ENCODE measurements at regions not wholly inside any gene's neighbourhood (a gene's known extent, or its start where the extent isn't known, plus 50 kb on each side); places are given as distances from the start of the nearest gene placed in this dataset.
"Not testable (repeated sequence)": the region's sequence is repeated elsewhere in the genome, so short reads cannot be mapped to it uniquely, and the experiment has no call there.

DNA sequence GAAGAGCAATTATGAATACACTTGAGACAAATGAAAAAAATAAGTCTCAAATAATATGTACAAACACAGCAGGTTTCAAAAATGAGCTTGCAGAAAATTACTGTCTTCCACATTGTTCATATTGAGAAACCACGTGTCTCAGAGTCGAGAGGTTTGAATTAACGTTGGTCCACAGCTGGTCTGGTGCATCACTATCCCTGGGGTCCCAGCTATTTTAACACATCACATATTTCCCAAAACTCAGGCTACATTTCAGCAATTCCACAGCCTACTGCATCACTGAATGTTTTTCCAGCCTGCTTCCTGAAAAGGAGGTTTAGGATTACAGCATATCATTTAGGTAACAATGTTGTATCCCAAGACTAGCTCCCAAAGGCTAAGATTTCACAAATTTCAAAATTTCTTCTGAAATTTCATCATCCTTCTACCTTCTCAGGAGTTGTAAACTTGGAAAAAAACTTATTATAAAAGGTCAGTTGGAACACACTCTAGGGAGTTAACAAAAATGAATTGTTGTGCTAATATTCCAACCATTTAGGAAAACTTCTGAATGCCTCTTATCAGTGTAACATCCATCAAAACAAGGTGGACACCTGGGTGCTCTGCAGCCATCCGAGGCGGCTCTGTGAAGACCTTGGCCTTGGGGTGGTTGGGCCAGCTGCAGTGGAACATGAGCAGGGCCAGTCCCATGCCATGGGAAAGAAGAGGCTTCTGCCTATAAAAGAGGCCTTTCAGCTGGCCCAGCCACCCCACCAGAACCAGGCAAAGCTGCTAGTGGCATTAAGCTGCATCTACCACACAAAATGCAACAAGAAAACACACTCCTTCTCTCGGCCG, 198.1 kb upstream of the RBBP8 start:
- DNase-seq (ENCODE audit: low read depth): no peak

DNA sequence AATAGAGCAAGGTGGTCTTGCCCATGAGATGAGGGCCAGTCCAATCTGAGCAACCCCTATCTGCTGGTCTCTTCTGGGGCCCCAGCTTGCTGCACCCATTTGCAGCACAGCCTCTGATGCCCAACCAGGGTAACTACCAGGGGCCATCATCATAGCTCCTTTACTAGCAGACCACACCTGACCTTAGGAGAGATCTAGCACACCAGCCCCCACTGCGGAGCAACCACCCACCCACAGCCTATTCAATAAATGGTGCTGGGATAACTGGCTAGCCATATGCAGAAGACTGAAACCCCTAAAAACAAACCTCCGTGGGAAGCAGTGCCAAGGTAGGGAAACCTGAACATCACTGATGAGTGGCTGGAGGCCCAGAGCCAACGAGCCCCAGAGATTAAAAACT, 196.1 kb upstream of the RBBP8 start:
- no peak for DNase-seq (ENCODE audit: low read depth)

DNA sequence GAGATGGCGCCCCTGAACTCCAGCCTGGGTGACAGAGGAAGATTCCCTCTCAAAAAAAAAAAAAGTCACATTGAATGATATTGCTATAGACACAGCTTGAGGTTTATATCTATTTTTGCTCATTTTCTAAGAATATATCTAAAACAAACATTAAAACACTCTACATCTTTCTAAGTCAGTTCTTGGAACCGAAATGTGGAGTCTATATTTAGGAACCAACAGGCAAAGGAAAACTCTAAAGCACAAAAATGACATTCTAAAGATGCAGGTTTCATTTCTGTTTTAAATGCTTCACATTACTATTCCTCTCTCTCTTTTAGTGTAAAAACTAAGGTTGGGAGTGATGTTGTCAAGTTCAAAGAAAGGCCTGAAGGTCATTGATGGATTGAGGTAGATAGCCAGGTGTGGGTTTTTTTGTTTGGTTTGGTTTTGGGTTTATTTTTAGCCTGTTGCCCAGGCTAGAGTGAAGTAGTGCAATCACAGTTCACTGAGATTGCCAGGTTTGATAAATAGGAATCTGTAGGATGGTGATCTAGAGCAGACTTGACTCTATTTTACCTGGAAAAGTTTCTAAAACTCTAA, 194.0 kb upstream of the RBBP8 start:
- no peak for DNase-seq (ENCODE audit: low read depth)

DNA sequence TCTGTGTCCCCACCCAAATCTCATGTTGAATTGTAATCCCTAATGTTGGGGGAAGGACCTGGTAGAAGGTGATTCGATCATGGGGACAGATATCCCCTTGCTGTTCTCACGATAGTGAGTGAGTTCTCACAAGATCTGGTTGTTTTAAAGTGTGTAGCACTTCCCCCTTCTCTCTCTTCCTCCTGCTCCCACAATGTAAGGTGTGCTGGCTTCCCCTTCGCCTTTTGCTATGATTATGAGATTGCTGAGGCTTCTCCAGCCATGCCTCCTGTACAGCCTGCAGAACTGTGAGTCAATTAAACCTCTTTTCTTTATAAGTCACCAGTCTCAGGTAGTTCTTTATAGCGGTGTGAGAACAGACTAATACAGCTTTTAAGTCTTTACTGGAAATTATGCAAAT, 193.3 kb upstream of the RBBP8 start:
- DNase-seq (ENCODE audit: low read depth): no peak

DNA sequence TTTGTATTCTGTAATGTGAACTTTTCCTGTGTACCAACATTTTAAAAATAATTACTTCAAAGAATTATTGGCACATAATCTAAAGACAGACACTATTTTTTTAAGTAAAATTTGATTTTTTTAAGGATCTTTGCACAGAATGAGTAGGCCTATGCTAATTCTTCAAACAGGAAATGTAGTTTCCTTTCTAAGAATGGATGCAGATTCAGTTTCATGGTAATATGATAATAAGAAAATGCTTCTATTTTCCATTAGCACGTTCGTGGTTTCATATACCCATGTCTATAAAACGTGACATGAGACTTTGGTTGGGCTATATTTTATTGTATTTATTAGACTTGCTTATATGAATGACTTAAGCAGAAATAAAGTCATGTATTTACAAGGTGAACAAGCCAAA, 191.8 kb upstream of the RBBP8 start:
- no peak for DNase-seq (ENCODE audit: low read depth)

DNA sequence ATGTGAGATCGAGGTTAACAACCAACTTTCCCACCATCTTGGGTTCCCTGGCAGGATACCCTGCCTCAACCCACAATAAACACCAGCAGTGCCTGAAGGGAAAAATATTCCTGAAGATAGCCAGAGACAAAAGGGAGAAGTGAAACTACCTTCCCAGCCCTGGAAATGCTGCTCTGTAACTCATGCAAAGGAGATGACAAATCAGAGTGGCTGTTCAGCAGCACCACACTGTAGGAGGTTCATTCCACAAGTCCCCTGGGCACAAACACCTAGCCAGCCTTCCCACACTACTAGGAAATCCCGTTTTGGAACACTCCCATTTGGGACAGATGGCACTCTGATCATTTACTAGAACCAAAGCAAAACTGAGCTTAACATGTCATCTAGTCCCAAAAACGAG, 190.7 kb upstream of the RBBP8 start:
- DNase-seq (ENCODE audit: low read depth): peak; percentile 57

DNA sequence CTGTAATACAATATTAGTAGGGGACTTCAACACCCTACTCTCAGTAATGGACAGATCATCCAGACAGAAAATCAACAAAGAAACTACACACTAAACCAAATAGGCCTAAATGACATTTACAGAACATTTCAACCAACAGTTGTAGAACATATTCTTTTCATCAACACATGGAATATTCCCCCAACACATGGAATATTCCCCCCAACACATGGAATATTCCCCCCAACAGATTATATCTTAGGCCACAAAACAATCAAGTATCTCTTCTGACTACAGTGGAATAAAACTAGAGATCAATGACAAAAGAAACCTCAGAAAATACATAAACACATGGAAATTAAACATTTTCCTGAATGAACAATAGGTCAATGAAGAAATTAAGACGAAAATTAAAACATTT, 187.2 kb upstream of the RBBP8 start:
- no peak for DNase-seq (ENCODE audit: low read depth)

DNA sequence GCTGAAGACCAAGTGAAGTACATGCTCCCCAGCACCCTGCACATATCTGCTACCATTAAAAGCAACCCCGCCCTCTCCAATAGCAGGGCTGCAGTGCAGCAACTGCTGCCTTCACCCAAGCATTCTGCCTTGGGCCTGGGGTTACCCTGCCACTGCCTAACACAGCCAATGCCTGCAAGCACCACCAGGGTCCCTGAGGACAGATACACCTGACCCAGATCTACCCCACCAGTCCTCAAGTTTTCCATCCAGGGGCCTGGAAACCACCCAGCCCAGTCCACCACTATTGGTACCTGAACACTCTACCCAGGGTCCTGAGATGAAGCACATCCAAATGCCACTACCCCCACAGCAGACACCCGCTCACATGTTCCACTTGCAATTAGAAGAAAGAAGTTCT, 181.1 kb upstream of the RBBP8 start:
- DNase-seq (ENCODE audit: low read depth): no peak

DNA sequence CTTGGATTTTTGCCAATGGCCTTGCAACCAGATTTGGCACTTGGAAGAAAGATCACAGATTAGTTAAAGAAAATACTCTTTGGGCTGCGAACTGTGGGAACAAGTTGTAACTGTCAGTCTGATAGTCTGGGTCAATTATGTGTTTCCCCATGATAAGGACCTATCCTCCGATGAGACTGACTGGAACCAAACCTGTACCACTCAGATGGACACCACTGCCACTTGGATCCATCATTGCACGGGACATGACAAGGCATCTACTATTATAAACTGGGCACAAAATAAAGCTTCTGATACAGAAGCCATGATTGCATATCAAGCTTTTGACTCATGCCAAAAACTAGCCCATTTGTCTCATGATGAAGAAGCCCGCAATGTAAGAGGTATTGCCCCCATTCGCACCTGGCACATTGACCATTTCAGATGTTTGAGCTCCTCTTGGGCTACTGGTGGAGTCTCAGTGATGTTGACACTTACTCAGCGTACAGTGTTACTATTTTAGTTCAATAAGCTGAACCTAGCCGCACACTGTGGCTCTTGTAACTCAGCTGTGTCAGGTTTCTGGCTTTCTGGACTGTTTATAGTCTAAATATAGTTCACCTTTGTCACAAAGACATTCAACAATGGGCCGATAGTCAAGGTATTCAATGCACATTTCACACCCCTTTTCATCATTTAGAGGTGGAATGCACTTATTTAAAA, 179.8 kb upstream of the RBBP8 start:
- no peak for DNase-seq (ENCODE audit: low read depth)

DNA sequence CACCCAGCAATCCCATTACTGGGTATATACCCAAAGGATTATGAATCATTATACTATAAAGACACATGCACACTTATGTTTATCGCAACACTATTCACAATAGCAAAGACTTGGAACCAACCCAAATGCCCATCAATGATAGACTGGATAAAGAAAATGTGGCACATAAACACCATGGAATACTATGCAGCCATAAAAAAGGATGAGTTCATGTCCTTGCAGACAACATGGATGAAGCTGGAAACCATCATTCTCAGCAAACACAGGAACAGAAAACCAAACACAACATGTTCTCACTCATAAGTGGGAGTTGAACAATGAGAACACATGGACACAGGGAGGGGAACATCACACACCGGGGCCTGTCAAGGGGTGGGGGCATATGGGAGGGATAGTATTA, 169.1 kb upstream of the RBBP8 start:
- DNase-seq (ENCODE audit: low read depth): not testable (repeated sequence)

DNA sequence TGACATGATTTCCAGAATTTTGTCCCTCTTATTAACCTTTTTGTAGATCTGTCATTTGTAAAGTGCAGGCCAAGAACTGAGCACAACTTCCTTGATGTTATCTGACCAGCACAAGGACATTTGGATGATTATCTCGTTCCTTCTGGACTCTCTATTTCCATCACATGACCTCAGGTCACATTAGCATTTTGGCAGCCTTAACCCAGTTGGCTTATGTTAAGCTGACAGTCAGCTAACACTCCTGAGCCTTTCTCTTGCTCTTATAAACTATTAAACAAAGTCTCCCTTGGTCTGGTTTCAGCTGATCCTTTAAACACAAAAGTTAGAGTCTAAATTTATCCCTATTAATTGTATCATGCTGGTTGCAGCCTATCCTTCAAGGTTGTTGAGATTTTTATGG, 167.2 kb upstream of the RBBP8 start:
- DNase-seq (ENCODE audit: low read depth): no peak

DNA sequence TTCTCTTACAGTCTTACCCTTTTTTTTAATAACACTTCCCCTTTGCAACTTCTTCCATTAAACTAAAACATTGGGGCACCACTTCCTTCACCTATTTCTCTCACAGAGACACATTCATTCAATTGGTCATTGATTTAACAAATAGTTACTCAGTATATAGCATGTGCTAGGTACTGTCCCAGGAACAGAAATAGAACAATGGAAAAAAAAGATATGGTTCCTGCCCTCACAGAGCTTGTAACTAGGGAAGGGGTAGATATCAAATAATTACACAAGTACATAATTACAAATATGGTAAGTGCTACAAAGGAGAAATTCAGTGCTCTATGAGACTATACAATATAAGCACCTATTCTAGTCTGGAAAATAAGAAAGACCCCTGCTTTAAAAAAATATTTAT, 165.5 kb upstream of the RBBP8 start:
- no peak for DNase-seq (ENCODE audit: low read depth)

DNA sequence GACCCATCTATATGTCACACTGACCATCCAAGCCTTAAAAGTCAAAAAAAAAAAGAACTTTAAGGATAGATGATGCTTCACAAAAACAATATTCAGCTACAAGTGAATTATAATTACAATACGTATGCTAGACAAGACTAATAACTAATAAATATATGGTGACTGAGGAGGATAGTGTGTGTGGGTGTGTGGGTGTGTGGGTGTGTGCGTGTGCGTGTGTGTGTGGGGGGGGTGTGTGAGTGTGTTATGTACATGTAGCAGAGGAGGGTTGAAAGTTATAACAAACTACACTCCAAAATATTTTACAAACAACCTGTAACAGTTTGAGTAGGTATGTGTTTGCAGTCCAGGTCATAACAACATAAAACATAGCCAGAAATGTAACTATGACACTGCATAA, 159.2 kb upstream of the RBBP8 start:
- DNase-seq (ENCODE audit: low read depth): no peak

DNA sequence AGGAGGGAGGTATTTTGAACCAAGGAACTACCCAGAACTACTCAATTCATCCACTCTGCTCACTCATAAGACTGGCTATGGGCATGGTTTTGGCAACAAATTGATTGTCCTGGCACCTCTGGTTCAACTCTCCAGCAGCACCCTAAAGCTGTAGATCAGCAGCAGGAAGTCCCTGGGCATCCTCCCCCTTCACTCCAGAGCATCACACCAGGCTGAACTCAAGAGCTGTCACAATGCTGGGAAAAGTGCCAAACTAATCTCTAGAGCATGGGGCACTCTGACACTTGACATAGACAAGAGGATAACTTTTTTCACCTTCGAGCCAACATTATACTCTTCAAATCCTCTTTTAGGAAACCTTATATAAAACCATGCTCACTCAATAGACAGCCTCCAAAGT, 154.1 kb upstream of the RBBP8 start:
- DNase-seq (ENCODE audit: low read depth): no peak

DNA sequence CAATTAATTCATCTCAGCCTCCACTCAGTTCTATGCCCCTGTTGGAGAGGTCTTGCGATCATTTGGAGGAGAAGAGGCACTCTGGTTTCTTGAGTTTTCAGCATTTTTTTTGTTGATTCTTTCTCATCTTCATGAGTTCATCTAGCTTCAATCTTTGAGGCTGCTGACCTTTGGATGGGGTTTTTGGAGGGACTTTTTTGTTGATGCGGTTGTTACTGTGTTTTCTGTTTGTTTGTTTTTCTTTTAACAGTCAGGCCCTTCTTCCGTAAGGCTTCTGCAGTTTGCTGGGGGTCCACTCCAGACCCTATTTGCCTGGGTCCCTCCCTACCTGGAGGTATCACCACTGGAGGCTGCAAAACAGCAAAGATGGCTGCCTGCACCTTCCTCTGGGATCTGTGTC, 149.9 kb upstream of the RBBP8 start:
- DNase-seq (ENCODE audit: low read depth): no peak

DNA sequence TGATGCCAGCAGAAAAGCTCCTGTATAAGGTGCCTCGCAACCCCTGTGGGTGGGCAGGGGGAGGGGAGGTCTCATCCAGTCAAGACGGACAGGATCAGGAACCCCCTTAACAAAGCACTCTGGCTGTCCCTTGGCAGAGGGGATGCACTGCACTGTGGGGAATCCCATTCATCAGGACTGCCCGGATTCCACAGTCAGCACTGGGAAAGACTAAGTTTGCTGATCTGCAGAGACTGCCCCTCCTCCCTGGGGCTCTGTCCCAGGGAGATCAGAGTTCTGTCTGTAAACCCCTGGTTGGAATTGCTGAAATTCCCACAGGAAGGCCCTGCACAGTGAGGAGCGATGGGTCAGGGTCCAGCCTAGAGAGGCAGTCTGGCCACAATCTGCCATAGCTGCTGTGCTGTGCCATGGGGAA, 149.5 kb upstream of the RBBP8 start:
- no peak for DNase-seq (ENCODE audit: low read depth)

DNA sequence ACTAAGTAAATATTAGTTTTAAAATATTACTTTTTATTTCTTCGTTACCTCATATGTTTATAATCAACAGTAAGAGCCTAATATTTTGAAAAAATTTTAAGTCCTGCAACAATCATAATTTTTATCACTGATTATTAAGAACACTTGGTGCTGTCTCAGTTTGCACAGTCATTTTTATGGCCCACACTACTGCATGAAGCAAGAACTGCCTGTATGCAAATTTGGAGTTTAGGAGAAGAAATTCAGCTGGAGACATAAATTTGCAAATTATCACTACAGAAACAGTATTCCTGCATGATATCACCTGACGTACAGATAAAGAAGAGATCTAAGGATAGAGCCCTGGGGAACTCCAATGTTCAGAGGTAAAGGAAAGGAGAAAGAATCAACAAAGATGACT, 144.1 kb upstream of the RBBP8 start:
- DNase-seq (ENCODE audit: low read depth): no peak

DNA sequence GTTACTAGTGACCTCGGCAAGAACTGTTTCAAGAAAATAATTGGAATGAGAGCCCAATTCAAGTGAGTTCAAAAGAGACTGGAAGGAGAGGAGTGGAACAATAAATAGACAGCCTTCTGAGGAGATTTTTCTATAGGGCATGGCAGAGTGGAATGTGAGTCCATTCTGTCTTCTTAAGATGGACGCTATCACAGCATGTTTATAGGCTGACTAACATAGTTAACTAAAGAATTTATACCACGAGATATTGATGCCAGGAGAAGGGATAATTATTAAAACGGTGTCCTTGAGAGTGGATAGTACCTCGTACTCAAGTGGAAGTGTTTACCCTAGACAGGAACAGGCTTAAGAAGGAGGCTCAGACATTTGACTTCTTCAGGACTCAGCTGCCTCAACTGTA, 143.5 kb upstream of the RBBP8 start:
- DNase-seq (ENCODE audit: low read depth): no peak

DNA sequence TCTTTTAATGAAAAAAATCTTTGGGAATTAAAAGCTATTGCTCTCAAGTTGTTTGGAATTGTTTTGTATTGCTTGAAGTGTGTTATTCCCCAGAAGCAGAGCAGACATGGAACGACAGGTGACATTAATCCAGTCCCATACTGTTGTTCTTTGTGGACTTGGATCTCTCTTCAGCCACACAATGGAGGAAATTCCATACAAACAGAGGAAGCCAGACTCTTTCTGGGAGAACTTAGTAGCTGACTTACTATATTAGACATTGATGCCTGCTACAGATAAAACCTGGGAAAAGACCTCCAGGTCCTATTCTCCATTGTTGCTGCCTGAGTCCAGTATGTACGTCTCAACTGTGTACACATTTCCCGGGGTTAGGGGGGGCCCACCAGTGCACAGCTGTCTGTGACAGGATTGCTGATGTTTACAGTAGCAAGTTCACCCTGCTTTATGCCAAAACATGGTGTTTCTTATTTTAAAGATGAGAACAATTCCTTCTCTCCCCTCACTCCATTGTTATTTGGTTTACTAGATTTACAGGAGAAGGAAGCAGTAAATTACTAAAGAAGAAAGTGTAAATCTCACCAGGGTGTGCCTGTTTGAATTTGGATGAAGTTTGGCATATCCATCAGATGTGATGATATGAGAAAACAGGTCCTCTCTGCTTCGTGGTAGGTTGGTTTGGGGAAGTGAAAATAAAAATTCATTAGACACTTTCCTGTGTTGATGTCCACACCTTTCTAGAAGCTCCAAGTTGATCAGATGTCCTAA, 142.4 kb upstream of the RBBP8 start:
- no peak for DNase-seq (ENCODE audit: low read depth)

DNA sequence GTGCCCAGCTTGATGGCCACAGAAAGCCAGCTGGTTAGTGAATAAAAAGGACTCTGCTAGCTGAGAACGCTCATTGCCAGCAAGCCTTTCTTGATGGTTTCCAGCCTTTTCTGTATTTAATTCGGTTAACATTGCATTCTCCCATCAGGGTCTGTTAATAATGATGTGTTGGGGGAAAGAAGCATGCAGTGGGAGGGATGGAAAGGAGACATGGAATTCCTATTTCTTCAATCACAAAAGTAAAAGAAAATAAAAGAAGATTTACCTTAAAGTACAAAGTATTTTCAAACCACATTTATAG, 141.9 kb upstream of the RBBP8 start:
- DNase-seq (ENCODE audit: low read depth): no peak

DNA sequence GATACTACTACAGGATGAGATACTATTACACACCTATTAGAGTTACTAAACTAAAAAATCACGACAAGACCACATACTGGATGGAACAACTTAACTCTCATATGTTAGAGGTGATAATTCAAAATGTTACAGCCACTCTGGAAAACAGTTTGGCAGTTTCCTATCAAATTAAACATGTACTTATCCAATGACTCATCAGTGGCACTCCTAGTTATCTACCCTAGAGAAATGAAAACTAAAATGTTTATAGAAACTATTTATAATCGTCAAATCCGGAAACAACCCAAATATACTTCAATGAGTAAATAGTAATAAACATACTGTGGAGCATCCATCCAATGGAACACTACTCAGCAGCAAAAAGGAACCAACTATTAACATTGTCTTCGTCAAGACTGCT, 137.0 kb upstream of the RBBP8 start:
- DNase-seq (ENCODE audit: low read depth): no peak

DNA sequence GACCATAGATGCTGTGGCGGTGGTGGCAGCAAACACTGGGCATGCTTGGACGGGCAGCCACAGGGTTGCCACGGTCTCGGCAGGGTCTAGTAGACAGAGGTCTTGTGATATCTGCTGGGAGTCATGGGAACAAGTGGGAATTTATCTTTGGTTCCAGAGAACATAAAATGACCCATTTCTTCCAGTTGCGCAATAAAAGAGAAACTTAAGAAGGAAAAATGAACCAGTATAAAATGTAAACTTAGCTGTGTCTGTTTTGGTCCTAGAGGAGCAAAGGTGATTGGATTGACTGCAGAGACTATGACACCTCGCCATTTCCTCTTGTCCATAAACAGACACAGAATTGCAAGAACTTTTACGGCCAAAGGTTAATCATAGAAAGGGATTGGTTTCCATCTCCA, 132.6 kb upstream of the RBBP8 start:
- DNase-seq (ENCODE audit: low read depth): no peak

Data from Daoy (cell line).